GM18951 (cell line): ENCODE measurements at regions not wholly inside any gene's neighbourhood (a gene's known extent, or its start where the extent isn't known, plus 50 kb on each side); places are given as distances from the start of the nearest gene placed in this dataset.
"Not testable (repeated sequence)": the region's sequence is repeated elsewhere in the genome, so short reads cannot be mapped to it uniquely, and the experiment has no call there.

Experiments used
- POLR2A ChIP-seq: IDR thresholded peaks from 4 replicates; pipeline ENCODE4 v1.6.1; 2011; ENCODE audit warnings: mild to moderate bottlenecking; ENCODE audit not compliant: insufficient read length, insufficient read depth; ENCODE audit errors: extremely low read depth
- in situ Hi-C: fragments of 300-500 bp; cut with MboI; formaldehyde crosslinking; loops from one replicate; pipeline ENCODE4 v1.12.0; 2022; ENCODE audit warnings: low sequenced_read_pairs, mixed read lengths, inconsistent platforms; ENCODE audit not compliant: unreplicated experiment

DNA sequence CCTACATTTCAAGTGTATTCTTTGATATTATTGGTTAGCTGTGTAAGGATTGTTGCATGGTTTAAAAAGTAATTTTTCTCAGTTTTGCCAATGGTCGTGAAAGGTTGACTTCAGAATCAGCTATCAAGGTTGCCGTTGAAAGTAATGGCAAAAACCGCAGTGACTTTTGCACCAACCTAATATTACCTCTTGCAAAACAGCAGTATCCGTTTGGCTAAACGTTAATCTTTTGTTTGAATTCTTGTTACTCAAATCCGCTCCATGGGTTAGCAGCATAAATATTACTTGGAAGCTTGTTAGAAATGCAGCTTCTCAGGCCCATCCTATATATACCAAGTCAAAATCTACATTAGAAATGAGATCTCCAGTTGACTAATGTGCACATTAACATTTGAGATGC is 141.6 kb upstream of the PRSS12 start:
- in situ Hi-C loops, result not testable (repeated sequence)

DNA sequence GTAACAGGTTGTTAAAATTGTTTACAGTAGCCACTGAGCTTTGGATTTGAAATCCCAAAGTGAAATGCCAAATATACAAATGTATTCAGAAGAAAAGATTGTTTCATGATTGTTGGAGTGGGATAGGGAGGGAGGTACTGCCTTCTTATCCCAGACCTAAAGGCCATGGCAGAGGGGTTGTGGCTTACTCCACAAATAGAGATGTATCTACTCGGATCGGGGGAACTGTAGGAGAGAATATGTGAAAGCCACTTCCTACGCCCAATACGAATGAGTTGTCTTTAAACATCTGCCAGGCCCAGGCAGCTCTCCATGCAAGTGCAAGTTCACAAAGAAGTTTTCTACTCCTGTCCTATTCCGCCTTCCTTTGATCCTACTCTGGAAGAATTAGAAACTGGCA is 150.2 kb upstream of the PRSS12 start:
- in situ Hi-C loops, result not testable (repeated sequence)

DNA sequence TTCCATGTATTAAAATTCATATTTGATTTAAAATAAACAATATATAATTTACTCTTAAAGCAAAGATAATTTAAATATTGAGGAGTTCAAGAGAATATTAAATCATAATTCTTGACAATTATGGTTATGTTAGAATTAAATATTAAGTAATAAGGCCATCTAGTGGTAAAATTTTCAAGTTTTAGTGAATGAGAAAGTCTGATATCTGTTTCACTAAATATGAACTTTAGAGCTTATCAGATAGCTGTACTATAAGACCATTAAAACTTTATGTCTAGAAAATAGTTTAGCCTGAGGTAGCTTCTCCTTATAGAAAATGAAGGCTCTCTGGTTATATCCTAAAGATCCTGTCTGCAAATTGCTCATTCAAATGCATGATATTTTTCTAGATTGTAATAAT is 152.1 kb upstream of the PRSS12 start:
- in situ Hi-C loops, result not testable (repeated sequence)

DNA sequence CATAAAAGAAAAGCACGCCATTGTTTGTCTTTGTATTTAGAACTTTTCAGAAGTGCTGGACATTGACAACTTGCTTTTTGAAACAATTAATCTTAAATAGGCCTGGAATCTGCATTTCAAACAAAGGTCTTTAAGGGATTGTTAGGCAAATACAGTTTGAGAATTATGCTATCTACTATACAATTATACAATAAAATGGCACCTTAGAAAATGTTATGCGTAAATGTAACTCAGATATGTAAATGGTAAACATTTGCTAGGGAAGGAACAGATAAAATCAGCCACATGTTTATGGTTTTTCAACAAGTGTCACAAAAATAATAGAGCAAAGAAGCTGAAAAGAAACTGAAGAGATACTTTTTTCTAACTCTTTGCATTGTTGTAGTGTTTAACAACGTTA is 152.7 kb upstream of the PRSS12 start:
- in situ Hi-C loops, result not testable (repeated sequence)

DNA sequence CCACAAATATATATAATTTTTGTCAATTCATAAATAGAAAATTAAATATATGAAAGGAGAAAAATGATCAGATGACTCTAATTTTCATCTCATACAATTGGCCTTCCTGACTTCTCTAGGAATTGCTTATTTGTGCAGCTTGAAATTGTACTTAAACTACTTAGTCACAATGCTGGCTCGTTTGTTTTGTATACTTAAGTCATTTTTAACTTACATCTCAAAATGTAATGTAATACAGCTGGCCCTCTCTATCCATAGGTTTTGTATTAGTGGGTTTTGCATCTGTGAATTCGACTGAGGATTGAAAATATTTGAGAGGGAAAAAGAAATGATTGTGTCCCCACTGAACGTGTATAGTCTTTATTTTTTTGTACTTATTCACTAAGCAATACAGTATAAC is 160.1 kb upstream of the PRSS12 start:
- in situ Hi-C loops, result not testable (repeated sequence)

DNA sequence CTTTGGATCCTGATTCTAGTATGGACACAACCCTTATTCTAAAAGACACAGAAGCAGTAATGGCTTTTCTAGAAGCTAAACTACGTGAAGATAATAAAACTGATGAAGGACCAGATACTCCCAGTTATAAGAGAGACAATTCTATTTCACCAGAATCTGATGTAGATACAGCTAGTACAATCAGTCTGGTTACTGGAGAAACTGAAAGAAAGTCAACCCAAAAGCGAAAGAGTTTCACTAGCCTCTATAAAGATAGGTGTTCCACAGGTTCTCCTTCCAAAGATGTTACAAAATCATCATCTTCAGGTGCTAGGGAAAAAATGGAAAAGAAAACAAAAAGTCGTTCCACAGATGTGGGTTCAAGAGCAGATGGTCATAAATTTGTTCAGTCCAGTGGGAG is 161.5 kb upstream of the PRSS12 start:
- in situ Hi-C loops, result not testable (repeated sequence)

DNA sequence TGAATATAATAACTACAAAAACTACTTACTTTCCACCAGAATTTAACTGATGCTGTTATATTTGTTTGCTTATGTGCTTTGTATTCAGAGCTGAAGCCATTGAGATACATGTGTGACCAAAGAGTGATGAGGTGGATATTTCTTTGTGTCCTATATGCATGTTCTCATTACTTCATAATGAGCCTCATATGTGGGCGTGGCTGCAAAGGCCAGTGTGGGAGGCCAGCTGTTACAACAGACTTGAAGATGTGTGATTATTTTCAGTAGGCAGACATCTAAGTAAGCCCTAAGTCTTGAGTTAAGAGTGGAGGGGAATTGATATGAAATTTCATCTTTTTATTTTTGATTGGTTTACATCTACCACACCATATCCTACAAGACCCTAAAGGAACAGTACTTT is 163.3 kb upstream of the PRSS12 start:
- in situ Hi-C loops, result not testable (repeated sequence)

DNA sequence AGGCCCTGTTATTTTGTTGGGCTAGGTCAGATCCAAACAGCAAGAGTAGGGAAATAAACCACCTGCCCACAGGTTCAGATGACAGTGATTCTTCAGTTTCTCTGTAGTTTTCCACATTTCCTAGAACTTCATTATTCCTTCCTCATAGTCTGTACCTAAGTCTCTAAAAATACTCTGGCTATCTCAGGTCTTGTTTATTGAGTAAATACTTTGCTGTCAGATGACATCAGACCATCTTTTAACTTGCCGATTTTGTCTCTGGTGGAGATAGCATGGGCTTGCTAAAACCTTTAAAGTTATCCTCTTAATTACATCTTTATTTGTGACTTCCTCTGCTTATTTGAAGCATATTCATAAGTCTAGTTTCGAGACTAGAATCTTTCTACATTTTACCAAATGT is 155.1 kb upstream of the METTL14 start:
- in situ Hi-C loops, result not testable (repeated sequence)

DNA sequence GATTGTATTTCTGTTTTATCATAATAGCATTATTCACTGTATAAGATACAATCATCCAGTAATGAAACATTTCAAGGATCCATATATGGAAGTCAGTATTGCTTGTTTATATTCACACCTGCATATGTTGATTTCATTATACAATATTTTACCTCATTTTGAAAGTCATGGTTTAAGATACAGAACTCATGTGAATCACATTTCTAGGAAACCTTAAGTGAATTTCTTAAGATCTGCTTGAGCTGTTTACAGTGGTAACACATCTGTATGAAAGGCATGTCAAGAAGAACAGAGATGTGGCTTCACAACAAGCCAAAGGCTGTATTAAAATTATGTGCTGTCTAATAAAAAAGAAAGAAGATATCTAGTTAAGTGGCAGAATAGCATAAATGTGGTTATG is 153.2 kb upstream of the METTL14 start:
- in situ Hi-C loops, result not testable (repeated sequence)

DNA sequence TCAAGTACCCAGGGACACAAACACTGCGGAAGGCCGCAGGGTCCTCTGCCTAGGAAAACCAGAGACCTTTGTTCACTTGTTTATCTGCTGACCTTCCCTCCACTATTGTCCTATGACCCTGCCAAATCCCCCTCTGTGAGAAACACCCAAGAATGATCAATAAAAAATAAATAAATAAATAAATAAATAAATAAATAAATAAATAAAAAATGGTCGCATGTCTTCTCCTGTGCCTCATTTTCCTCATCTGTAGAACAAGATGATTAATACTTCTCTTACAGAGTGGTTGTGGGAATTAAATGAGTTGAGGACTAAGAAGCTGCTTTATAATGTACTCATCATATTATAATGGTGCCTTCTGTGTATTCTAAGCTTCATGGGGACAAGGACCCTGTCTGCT is 149.4 kb upstream of the METTL14 start:
- in situ Hi-C loops, result not testable (repeated sequence)

DNA sequence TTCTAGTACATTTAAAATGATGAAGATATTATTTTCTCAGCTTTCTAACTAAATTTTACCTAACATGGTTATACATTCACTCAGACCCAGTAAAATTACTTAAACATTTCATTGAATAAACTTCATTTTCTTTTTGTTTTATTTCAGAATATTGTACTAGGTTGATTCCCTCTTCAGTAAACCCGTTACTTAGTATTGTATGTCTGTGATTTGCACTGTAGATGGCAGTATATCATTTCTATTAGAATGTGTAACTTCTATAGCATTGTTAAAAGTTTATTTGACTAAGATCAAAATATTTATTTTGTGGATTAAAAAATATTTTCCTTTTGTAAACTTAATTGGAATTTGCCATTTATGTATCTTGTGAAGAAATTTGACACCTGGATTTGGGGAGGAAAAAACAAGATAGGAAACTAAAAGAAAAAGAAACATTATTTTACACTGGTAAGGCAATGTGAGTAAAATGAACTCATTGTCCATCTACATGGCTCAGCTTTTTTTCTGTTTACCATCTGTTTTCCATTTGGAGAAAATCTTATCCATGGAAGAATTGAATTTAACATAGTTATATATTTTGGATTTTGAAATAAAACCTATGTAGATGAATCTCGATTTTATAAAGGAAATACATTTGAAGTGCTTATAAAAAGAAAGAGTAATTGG is 145.6 kb upstream of the METTL14 start:
- in situ Hi-C loops, result not testable (repeated sequence)

DNA sequence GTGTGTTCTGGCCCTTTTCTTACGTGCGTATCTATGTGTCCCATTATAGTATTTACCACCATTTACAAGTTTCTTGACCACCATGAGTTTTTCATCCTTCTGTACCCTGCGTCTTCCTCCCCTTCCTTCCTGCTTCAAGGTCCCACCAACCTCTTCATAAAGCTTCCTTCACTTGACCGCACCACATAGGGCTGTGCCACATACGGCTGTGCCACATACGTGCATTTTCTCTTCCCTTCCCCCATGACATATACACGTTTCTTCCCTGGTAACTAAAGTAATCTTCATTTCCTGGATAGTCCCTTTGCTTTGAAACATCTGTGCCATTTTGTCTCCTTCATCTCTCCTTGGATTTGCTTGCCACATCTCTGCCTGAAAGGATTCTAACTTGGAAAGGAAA is 128.6 kb upstream of the METTL14 start:
- in situ Hi-C loops, result not testable (repeated sequence)

DNA sequence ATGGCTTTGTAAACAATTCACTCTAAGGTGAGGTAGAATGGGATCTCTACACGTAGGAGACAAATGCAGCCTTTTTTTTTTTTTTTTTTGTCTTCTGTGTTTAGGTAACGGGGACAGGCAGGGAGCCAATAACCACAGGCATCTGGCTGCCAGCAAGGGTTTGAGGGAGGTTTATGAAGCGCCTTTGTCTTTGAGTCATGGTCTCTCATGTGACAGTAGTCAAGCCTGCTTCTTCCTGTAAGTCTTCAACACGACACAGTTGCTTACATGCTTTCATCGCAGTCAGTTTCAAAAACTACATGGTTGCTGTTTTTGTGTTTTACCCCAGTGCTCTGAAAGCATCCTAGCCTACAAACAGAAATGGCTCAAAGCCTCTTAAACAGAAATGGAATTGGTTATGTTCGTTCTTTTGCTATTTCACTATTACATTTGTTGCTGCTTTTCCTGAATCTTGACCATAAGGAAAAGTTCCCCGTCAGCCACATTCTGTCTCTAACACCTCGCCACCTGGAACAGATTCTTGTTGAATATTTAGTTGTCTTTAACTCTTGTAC is 127.8 kb upstream of the METTL14 start:
- TF ChIP-seq POLR2A, result no peak
- in situ Hi-C loops, result no loop called here

DNA sequence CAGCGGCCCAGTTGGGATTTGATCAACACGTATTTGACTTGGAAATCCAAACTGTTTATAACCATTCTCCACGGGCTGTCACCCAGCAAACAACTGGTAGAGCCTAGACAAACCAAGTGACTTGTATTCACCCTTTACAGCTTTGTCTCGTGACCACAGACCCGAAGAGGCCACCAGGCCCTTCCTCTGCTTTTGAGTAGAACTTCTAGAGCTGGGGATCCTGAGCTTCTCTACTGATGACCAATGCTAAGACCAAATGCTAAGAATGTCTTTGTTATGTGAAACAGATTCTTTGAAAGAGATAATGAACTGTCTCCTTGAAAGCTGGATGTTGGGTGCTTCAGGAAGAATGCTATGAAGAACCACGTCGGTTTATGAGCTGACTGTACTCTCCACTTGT is 127.0 kb upstream of the METTL14 start:
- in situ Hi-C loops, result not testable (repeated sequence)

DNA sequence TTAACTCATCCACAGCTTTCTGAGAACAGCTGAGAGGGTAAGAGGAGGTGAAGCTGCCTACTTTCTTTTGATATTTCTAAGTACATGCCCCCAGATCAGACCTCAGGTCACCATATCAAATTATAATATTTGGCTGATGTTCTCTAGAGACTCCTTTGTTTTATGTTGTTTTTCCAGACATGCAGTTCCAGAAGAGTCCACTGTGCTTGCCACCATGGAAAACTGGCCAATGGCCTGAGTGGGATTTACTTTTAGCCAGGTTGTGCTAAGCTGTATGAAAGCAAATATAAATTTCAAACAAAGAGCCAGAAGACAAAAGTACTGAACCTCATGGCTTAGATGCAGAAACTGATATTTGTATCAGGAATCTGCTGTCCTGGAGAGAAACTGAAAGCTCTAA is 123.6 kb upstream of the METTL14 start:
- in situ Hi-C loops, result not testable (repeated sequence)

DNA sequence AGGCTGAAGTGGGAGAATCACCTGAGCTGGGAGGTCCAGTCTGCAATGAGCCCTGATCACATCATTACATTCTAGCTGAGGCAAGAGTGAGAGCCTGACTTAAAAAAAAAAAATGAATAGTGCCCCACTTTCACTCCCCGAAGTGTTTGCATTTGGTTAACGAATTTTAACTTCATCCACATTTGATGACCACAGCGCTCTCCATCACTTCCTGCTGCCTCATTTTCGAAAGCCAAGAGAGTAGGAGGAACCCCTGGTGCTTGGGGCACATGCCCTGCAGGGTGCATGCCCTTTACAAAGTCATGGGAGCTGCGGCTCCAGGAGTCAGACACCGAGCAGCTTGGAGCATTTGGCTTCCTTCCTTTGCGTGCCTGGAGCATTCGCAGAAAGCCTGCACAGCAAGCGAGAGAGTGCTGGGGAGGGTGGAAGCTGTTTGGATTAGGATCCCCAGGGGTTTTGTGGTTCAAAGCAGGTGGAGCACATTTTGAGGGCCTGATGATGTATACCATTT is 119.1 kb upstream of the METTL14 start:
- in situ Hi-C loops, result not testable (repeated sequence)

DNA sequence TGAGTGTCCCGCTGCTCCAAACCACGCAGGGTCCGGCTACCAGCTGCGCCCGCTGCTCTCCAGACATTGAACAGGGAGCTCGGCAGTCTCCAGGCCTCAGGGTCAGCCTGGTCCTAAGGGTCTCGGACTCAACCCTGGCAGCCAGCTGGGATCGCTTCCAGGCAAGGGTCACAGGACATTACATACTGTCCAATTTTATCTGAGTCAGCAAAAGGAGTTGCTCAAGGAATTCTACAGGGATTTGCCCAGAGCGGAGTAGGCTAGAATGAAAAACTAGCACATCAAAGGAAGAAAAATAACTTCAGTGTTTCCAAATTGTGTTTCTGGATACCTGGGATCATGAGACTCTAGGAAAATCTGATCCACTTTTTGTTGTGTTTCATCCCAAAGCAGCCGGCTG is 112.2 kb upstream of the METTL14 start:
- in situ Hi-C loops, result not testable (repeated sequence)

DNA sequence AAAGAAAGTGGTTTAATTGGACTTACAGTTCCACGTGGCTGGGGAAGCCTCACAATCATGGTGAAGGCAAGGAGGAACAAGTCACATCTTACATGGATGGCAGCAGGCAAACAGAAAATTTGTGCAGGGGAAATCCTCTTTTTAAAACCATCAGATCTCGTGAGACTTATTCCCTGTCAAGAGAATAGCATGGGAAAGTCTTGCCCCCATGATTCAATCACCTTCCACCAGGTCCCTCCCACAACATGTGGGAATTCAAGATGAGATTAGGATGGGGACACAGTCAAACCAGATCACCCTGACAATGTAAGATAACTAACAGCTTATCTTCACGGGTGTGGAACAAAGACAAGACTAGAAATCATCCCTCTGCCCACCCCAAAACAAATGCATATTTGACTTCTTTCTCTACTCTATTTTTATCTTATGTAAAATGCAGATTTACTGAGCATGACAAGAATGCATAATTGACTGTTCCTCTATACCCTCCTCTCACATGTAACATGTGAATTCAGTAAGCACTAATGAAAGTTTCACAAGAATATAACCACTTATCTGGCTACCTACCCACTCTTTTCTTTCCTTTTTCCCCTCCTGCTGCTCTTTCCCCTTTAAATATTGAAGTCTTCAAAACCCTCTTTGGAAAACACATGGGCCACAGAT is 110.8 kb upstream of the METTL14 start:
- in situ Hi-C loops, result not testable (repeated sequence)

DNA sequence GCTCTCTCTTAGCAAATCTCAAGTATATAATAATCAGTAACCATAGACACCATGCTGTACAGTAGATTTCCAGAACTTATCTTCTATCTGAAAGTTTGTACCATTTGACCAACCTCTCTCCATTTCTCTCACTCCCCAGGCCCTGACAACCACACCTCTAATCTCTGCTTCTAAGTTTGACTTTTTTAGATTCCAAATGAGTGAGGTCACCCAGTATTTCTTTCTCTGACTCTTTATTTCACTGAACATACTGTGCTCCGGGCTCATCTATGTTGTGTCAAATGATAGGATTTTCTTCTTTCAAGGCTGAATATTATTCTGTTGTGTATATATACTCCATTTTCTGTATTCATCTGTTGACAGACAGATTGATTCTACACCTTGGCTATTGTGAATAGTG is 110.1 kb upstream of the METTL14 start:
- in situ Hi-C loops, result not testable (repeated sequence)

DNA sequence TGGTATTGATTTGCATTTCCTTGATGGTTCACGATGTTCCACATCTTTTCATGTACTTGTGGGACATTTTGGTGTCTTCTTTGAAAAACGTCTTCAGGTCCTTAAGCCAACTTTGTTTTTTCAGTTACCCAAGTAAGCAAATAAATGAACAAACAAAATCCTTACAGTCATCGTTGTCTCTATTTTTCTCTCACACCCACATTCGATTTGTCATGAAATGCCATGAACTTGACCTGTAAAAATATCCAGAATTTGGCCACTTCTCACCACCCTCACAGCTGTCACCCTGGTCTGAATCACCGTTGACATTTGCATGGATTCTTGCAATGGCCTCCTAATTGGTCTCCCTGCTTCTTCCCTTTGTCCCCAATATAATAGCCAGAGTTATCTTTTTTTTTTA is 109.5 kb upstream of the METTL14 start:
- in situ Hi-C loops, result not testable (repeated sequence)

DNA sequence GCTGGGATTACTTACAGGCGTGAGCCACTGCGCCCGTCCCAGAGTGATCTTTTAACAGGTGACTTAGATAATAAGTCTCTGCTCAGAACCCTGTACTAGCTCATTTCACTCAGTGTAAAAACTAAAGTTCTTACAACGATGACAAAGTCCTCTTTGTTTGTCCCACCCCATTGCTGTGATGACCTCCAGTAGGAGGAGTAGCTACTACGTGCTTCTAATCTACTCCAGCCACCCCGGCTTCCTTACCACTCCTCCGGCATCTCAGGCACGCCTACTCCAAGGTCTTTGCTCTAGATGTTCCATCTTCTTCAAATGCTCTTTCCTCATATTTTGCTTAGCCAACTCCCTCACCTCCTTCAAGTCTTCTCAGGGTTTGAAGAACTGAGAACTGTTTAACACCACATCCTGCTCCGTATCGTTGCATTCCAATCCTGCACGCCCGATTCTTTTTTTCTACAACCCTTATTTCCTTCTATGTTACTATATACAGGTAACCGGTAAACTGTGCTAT is 108.4 kb upstream of the METTL14 start:
- in situ Hi-C loops, result not testable (repeated sequence)
